ACC112 (cell line): ENCODE measurements at regions not wholly inside any gene's neighbourhood (a gene's known extent, or its start where the extent isn't known, plus 50 kb on each side); places are given as distances from the start of the nearest gene placed in this dataset.

Experiments
- H2AFZ ChIP-seq: fragments of 200-600 bp; sonication (generic); one replicate; pipeline ENCODE4 v1.6.0; 2017; ENCODE audit warnings: antibody characterized with exemption, low read length; ENCODE audit not compliant: unreplicated experiment
- H3K27ac ChIP-seq: fragments of 200-600 bp; sonication (generic); 2 replicates; pipeline ENCODE4 v1.5.1; 2014; ENCODE audit warnings: low read depth, mild to moderate bottlenecking, antibody characterized with exemption, low read length, moderate library complexity
- H3K27me3 ChIP-seq: fragments of 200-600 bp; sonication (generic); 2 replicates; pipeline ENCODE4 v1.6.1; 2014; ENCODE audit warnings: mild to moderate bottlenecking, antibody characterized with exemption, low read length, moderate library complexity, mixed read lengths; ENCODE audit not compliant: insufficient read depth
- H3K36me3 ChIP-seq: fragments of 200-600 bp; sonication (generic); 2 replicates; pipeline ENCODE4 v1.6.1; 2016; ENCODE audit warnings: mild to moderate bottlenecking, antibody characterized with exemption, low read length, moderate library complexity, mixed read lengths; ENCODE audit not compliant: insufficient read depth
- H3K4me1 ChIP-seq: fragments of 200-600 bp; sonication (generic); one replicate; pipeline ENCODE4 v1.6.1; 2016; ENCODE audit warnings: low read length, mixed read lengths; ENCODE audit not compliant: insufficient read depth, unreplicated experiment, control insufficient read depth
- H3K4me3 ChIP-seq: fragments of 200-600 bp; sonication (generic); 2 replicates; pipeline ENCODE4 v1.5.1; 2014; ENCODE audit warnings: mild to moderate bottlenecking, low read depth, low read length
- H3K79me2 ChIP-seq: fragments of 200-600 bp; sonication (generic); one replicate; pipeline ENCODE4 v1.6.0; 2016; ENCODE audit warnings: low read length; ENCODE audit not compliant: control insufficient read depth, unreplicated experiment, insufficient read depth

DNA sequence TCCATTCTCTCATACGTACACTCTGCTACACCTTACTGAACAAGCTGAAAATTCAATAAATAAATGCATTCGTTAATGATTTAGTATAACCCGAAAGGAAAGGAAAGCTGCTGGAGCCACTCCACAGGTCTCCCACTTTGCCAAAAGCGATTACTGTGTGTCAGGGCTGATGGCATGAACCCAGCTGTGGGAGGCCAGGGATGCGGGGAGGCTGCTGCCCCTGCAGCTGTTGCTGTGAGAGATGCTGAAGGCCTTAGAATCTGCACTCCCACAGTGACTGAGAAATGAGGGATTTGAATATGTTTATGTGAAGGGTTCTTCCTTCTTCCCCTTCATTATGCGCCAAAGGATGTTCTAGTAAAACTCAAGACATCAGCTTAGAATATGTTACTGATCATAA lies 58.7 kb upstream of the NBEA start:
- H3K27ac ChIP-seq, result no peak overlapping the region
- H3K27me3 ChIP-seq, result peaks cover 34% of the 10 kb centered on the region
- H3K79me2 ChIP-seq, result no peaks in the 10 kb centered on the region
- H2AFZ ChIP-seq, result no peak overlapping the region
- H3K4me3 ChIP-seq, result no peak overlapping the region
- peaks cover 5% of the 10 kb centered on the region for H3K4me1 ChIP-seq
- no peaks in the 10 kb centered on the region for H3K36me3 ChIP-seq

DNA sequence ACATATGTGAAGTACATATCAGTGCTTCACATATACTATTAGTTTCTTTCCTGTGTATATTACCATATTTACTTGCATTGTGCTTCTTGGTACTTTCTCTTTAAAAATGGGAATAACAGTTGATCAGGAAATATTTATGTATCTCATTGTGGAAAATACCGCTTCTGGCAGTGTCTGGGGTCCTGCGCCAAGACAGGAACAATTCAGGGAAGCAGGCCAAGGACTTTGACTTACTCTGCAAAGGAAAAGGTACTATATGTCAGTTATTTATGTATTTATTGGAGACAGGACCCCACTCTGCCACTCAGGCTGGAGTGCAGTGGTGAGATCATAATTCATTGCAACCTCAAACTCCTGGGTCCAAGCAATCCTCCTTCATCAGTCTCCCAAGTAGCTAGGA lies 57.7 kb upstream of the NBEA start:
- Histone ChIP-seq H3K79me2 (no peaks in the 10 kb centered on the region), H3K4me1 (peaks cover 5% of the 10 kb centered on the region), H2AFZ (no peak overlapping the region), H3K4me3 (no peak overlapping the region), H3K27me3 (peaks cover 34% of the 10 kb centered on the region), H3K27ac (no peak overlapping the region), H3K36me3 (no peaks in the 10 kb centered on the region)

DNA sequence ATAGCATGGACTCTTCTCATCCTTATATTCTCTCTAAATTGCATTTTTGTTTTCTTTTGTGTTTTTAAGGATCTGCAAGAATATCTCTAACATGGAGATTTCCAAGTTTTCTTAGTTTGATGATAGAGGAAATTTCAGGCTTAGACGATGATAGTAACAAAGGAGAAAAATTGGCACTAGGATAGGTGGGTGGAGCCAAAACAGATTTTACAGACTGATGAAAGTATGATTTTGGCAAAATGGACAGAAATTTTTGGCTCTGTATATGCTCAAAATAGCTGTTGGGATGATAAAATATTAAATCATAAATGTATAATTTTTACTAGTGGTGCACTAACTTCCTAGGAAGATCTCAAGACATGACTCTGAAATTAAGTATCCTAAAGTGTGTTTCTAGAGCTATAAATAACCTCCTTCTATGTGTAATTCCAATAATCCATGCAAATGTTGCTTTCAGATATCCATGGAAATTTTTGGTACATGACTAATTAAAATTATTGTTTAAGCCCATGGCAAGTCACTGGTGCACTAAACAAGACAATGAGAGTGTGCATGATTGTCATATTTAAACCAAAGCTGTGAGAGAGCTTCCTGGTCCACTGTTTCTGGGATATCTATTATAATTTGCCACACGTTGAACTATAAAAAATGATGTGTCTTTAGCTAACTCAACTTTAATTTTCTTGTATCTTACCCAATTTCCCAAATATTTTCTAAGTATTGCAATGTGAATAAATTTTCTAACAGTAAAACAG lies 55.8 kb upstream of the NBEA start:
- no peaks in the 10 kb centered on the region for H3K79me2 ChIP-seq
- no peak overlapping the region for H2AFZ ChIP-seq
- no peaks in the 10 kb centered on the region for H3K36me3 ChIP-seq
- peaks cover 17% of the 10 kb centered on the region; the same call in 1 of the 2 replicates for H3K27me3 ChIP-seq
- peaks cover 5% of the 10 kb centered on the region for H3K4me1 ChIP-seq
- no peak overlapping the region for H3K27ac ChIP-seq
- no peak overlapping the region for H3K4me3 ChIP-seq

DNA sequence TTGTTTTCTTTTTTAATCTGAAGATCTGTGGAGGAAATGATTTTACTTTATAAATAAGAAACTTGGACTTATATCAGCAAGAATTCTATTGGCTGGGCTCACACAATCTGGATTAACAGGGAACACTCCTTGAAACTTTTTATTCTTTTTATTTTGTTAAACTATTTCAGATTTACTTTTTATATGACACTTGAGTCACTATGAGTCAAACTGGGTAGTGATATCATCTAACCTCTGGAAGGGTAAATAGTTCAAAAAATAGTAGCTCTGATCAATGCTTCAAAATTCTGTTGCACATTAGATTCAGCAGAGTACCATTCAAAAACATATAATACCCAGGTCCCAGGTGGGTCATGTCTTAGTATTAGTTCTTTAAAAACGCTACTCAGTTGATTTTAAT lies 55.1 kb upstream of the NBEA start:
- no peaks in the 10 kb centered on the region for H3K36me3 ChIP-seq
- no peaks in the 10 kb centered on the region for H3K79me2 ChIP-seq
- no peak overlapping the region for H3K27ac ChIP-seq
- peaks cover 5% of the 10 kb centered on the region for H3K4me1 ChIP-seq
- no peak overlapping the region for H2AFZ ChIP-seq
- H3K27me3 ChIP-seq, result peaks cover 11% of the 10 kb centered on the region; the same call in 1 of the 2 replicates
- H3K4me3 ChIP-seq, result no peak overlapping the region
